NAMALWA (cell line): ENCODE measurements at regions not wholly inside any gene's neighbourhood (a gene's known extent, or its start where the extent isn't known, plus 50 kb on each side); places are given as distances from the start of the nearest gene placed in this dataset.
A peak's percentile ranks its signal among the peaks of the same experiment; 100 is the strongest.

Source experiments
- DNase-seq: peaks from one replicate; pipeline ENCODE4 v3.0.0-alpha.2; 2015; ENCODE audit warnings: low spot score

DNA sequence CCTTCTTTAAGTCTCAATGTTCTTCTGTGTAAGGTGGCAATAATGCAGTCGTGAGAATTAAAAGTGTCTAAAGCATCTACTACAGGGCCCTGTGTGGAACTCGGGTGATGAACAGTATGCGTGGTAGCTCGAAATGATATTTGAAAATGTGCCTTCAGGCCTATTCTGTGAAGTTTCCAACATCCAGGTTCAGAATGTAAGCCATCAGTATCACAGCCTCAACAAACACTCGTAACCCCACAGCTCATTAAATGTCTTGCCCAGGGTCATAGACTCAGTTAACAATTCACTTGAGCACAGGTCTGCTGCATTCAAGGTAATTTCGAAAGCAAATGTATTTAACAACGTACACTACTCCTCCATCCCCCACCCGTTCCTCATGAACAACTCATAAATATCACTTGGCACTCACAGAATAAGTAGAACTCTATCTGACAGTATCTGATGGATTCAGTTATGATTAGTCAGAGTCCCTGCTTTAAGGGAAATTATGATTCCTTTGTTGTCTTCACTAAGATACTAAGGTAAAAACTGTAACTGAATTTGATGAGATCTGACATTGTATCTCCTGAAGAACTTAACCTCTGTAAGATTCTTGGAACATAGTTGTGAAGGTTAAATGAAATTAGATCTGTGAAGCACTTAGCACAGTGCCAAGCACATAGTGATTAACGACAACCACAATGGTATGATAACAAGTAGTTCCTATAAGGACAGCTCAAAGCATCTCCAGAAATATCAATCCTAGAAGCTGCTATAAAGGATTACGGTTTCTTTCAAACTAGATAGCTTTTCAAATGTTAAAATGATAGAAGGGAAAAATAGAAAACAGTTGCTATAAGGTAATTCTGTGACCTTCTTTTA lies 642.3 kb downstream of the TBL1XR1 start:
- no peak for DNase-seq

GRCh38 chr3:176554264-176554663 lies 643.0 kb downstream of the TBL1XR1 start:
- no peak for DNase-seq

- DNase-seq: no peak
Observed at GRCh38 chr3:176526942-176527341, 670.3 kb downstream of the TBL1XR1 start.

GRCh38 chr3:176526225-176526624 lies 671.1 kb downstream of the TBL1XR1 start:
- DNase-seq: no peak

DNA sequence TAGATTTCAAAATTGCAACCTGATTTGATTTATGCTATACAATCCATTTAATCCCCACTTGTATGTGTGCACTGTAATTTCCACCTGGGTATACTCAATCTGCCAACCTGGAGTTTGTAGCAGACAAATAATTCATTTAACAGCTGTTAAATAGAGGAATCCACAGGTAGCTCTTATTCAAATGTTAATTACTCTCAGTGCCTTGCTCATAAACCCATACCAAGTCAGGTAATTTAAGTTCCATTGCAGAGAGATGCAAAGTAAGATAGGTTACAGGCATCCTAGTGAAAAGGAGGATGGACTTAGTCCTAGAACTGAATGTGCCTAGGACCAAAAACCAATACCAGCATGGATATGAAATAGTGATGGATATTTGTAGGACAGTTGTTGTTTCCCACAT lies 674.2 kb downstream of the TBL1XR1 start:
- DNase-seq: no peak

DNA sequence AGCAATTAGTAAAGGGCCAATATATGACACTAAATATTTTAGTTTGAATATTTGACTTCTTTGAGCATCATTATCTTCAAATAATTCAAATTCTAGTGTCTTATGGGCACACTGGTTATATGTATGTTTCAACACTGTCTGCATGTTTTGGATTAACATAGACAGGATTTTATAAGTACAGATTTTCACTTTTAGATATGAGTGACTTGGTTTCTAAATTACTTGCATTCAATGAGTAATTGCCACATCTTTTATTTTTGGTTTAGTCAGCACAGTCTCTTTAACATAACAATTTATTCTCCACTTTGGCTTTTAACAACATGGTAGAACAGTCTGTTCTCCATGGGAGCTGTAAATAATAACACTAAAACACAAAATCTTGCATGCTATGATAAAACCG lies 674.8 kb downstream of the TBL1XR1 start:
- DNase-seq: no peak

- DNase-seq: no peak
Observed at GRCh38 chr3:176521531-176522175, 675.6 kb downstream of the TBL1XR1 start.

- peak; percentile 70 for DNase-seq
Observed at GRCh38 chr3:176514297-176514696, 683.0 kb downstream of the TBL1XR1 start.

- no peak for DNase-seq
Observed at GRCh38 chr3:176513604-176514003, 683.7 kb downstream of the TBL1XR1 start.

DNA sequence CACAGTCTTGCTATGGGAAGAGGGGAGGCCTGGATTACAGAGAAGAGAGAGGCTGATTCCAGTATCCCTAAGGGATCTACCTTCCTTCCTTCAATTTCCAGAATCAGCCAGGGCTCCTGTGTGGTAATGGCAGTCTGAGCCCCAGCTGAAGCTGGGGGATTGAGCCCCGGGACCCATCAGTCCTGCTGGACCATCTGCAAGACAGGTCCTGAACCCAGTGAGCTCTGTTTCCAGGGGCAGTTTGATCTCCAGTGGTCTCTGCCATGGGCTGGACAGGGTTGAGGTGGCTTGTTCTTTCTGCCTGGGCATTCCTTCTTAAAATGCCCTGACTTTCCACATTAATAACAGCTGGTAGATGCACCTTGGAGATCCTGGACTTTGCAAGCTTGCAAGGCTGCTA lies 685.2 kb downstream of the TBL1XR1 start:
- no peak for DNase-seq

DNA sequence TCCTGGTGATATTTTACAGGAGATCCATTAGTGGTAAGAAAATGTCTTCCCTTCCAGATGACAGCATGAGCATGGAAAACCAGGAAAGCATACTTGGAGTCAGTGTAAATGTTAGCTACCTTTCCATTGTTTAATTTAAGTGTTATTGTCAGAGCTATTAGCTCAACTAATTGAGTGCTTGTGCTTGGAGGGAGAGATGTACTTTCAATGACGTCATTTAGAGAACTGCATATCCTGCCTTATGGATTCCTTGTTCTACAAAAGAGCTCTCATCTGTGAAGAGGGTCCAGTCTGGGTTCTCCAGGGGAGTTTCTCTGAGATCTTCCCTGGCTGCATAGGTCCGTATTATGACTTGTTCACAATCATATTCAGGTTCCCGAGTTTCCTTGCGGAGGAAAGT lies 687.2 kb downstream of the TBL1XR1 start:
- DNase-seq: no peak

GRCh38 chr3:176505878-176506621 lies 691.2 kb downstream of the TBL1XR1 start:
- peak; percentile 10 for DNase-seq

GRCh38 chr3:176491084-176491483 lies 706.2 kb downstream of the TBL1XR1 start:
- DNase-seq: no peak

DNA sequence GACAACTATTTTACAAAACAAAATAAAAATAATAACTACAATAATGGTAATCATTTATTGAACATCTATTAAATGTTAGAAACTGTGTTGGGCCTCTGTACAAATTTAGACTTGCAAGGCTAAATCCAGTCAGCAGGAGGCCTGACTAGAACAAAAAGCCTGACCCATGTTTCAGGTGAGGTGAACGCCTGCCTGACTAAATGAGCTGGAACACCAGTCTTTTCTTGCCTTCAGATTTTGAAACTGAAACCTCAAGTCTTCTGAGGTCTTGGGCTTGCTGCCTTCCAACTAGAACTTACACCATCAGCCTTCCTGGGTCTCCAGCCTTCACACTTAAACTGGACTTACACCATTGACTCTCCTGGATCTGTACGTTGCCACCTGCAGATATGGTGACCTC lies 706.9 kb downstream of the TBL1XR1 start:
- DNase-seq: no peak

- no peak for DNase-seq
Observed at GRCh38 chr3:176479248-176479647, 718.0 kb downstream of the TBL1XR1 start.

DNA sequence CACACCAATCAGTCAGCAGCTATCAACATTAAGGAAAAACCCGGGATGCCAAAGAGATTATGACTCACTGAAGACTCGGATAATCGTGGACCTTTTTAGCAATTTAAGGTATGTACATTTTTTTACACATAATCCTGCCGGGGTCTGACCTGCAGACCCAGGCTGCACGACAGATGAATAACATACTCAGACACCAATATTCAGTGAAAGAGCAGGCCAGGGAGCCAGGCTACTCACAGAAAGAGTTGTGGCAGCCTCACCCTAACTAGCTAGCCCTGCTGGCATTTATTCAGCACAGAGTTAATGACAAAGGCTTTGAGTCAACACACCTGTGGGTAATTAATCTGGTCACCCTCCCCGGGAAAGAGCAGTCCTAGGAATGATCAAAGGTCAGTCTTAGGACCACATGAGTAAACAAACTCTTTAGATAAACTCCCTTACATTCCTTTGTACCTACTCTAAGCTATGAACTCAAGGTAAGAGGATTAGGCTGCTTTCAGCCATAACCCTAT lies 727.5 kb downstream of the TBL1XR1 start:
- DNase-seq: no peak

DNA sequence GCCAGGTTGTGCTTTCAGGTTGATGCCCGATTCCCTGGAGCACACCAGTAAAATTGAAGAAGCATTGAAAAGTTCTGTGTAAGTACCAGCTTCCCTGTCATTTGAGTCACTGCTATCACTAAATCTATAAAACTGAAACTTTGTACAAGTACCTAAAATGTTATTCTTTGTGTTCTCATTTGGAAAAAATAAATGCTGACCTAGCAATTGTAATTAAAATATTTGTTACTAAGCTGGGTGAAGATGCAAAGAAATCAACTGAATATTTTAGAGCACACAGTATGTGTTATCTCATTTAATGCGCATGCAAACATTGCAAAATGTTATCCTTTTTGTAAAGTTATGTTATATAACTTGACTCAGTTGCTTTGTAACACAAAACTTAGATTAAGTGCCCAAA lies 733.7 kb downstream of the TBL1XR1 start:
- DNase-seq: no peak

DNA sequence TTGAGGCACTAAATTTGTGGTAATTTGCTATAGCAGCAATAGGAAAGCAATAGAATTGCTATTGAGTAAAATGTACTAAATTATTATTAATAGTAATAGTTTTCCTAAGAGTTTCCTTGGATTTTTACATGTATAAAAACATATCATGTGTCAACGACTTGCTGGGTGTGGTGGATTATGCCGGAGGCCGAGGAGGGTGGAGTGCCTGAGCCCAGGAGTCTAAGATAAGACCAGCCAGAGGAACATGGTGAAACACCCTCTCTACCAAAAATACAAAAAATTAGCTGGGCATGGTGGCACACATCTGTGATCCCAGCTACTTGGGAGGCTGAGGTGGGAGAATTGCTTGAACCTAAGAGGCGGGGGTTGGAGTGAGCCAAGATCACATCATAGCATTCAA lies 749.9 kb downstream of the TBL1XR1 start:
- DNase-seq: no peak

DNA sequence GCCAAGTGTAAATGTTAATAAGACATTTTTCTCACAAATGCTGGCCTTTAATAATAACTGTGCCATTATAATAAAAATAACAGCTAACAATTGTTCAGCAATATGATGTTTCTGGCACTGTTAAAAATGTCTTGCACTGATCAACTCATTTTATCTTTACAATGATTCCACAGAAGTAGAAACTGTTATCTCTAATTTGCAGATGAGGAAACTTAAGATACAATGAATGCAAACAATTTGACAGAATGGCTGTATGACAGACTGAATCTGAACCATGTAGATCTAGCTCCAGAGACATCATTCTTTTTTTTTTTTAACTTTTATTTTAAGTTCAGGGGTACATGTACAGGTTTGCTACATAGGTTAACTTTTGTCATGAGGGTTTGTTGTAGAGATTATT lies 755.0 kb downstream of the TBL1XR1 start:
- DNase-seq: no peak

GRCh38 chr3:176439729-176440128 lies 757.6 kb downstream of the TBL1XR1 start:
- no peak for DNase-seq

GRCh38 chr3:176431991-176432390 lies 765.3 kb downstream of the TBL1XR1 start:
- no peak for DNase-seq

DNA sequence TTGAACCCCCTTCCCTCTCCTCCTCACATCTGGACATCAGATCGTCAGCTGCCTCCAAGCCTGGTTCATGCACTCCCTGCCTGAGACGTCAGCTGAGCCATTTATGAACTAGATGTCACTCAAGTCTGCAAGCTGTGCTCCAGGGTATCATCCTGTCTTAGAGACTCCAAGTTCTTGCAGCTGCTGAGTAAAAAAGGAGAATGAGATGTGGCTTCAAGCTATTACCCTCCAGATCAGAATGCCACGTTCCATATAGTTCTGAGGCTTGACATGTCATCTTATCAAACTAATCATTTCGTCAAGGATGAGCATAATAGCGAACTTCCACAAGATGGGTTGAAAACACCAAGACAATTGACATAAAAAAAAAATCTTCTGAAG lies 766.3 kb downstream of the TBL1XR1 start:
- DNase-seq: no peak
